Activated T-helper 9 cell treated with anti-CD3 and anti-CD28 coated beads, Interleukin-2, amount 50 U/mL, for 16 hours (primary cell): ENCODE measurements at regions not wholly inside any gene's neighbourhood (a gene's known extent, or its start where the extent isn't known, plus 50 kb on each side); places are given as distances from the start of the nearest gene placed in this dataset.
"Not testable (repeated sequence)": the region's sequence is repeated elsewhere in the genome, so short reads cannot be mapped to it uniquely, and the experiment has no call there.

Source experiments
- DNase-seq: peaks from one replicate; pipeline ENCODE4 v3.0.0-alpha.2; 2020; ENCODE audit warnings: low read depth

DNA sequence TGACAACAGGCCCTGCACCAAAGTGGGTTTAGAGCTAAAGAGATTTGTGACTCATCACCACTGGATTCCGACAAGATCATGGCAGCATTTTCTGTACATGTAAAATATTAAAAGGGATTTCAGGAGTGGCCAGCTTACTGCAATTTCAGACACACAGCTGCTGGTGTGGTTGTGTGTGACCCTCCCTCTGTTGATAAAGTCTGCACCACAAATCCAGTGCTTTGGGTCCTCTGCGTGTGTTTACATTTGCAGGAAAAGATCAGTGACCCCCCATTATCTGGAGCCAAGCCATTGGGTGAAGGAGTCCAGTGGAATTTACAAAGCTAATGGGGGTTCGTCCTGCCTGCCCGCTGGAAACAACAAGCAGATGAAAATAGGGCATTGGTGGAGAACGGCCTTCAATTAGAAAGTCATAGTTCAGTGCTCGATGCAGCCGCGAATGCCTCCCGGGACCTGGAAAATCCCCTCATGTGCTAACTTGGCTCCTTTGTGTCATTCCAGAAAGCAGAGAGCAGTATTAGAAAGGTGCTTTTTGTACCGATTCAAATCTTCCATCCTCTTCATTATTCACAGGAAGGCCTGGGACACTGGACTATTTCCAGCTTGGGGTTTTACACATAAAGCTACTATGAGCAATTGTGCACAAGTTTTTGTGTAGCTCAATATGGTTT is 188.5 kb upstream of the TMEM132C start:
- DNase-seq, result no peak

DNA sequence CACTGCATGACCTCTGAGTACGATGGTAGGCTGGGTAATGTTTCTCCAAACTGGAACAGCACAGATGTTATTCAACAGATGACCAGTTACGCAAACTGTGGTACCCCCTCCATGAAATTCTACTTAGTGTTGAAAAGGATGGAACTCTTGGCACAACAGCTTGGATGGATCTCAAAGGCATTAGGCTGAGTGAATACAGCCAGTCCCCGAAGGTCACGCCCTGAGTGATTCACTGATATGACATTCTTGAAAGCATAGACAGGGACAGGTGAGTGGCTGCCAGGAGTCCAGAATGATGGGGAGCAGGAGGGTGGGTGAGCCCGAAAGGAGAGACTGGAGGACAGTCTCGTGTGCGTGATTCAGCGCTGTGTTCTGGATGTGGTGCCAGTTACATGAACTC is 187.5 kb upstream of the TMEM132C start:
- DNase-seq, result no peak

DNA sequence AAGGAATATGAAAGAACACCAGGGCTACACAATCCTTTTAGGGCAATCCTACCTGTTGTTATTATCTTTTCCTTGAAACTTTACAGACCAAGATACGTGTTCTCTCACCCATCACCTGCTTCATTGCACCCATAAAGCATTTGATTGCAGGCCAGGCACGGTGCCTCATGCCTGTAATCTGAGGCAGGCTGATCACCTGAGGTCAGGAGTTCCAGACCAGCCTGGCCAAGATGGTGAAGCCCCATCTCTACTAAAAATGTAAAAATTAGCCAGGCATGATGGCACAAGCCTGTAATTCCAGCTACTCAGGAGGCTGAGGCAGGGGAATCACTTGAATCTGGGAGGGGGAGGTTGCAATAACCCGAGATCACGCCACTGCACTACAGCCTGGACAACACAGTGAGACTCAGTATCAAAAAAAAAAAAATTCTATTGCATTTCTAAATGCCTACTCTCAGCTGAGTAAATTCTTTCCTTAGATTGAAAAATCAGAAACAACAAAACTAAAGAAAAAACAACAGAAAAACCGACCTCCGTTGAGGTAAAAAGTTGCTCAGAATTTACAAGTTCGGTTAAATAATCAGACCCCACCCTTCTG is 183.7 kb upstream of the TMEM132C start:
- DNase-seq, result no peak

DNA sequence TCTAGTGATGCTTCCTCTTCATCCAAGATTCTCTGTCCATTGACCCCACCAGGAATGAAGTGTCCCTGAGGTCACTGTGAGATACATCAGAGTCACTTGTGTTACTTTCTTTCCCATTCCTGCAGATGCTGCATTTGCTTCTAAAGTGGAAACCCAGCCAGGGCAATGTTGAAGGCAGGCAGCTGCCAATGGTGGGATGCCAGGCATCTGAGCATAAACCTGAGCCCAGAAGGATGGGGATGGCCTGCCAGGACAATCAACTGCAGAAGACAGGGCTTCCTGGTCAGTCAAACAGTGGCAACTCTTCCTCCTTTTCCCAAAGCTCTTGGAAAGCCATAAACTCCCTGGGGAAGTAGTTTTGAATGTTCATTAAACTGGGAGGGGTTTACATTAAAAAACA is 178.0 kb upstream of the TMEM132C start:
- DNase-seq, result no peak

DNA sequence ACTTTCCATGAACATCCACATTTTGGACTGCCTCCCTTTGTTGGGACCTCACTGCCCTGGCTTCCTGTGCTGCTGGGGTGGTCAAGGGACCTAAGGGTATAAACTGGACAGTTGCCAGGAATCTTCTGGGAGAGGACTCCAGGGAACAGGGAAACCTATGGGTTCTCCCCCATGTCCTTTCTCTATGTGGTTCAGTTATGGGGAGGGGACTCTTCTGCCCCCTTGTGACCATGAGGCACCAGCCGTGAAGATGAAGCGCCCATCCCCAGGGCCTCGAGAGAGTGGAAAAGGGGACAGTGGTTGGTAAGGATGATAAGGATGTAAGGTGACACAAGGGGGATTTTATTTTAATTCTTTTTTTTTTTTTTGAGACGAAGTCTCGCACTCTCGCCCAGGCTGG is 177.0 kb upstream of the TMEM132C start:
- DNase-seq, result no peak

DNA sequence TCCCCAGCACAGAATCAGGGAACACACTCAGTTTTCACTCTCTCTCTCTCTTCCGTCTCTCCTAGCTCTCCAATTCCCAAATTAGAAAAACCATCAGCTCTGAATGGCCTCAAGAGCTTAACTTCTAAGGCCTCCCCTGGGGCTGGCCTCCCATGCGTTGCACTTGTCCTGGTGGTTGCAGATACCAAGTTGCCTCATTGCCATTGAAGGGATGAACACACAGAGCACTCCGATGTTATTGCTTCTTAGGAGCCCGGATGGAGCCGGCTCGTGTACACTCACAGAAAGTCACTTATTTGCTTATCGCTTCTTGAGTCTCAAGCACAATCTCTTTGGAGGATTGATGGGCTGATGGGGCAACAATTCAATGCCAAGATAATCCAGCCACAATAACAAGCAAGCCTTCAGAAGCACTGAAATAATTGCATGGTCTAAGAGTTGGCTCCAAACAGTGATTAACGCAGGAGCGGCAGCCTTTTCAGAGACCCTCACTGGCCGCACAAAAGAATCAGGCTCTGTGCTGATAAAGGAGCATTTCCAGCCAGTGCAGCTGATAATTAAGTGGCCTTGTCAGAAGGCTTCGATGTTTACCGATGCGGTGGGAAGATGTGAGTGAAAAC is 175.8 kb upstream of the TMEM132C start:
- no peak for DNase-seq

DNA sequence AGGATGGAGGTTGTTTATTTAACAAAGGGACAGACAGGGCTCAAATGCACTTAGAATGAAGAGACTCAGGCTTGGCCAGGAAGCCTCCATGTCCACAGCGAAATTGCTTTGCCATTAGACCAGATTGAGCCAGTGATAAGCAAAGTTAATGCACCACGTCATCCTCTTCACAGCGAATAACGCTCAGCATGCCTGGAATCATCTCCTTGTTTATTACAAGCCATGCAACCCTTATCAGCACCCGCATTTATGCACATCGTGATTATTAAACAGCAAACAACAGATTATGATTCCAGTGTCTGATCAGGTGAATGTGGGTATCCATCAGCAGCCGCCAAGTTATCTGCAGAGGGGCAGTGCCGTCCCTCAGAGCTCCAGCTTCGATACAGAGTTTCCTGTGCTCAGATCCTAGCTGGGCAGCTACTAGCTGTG is 175.0 kb upstream of the TMEM132C start:
- no peak for DNase-seq

DNA sequence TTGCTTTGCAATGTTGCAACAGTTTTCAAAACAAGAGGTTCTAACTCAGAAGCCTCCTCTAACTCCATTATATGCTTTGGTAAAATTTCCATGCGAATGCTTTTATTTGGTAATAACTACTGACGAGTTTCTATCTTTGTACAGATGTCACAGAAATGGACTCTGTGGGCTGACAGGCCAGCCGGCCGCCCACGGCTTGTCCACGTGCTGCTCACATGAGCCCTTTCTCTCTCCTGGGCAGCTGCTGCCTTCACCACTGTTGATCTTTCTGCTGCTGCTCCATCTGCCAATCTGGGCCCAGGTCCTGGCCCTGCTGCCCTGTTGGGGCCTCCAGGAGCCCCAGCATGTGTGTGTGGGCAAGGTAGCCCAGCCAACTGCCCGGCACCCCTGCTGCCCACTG is 168.2 kb upstream of the TMEM132C start:
- DNase-seq, result no peak

DNA sequence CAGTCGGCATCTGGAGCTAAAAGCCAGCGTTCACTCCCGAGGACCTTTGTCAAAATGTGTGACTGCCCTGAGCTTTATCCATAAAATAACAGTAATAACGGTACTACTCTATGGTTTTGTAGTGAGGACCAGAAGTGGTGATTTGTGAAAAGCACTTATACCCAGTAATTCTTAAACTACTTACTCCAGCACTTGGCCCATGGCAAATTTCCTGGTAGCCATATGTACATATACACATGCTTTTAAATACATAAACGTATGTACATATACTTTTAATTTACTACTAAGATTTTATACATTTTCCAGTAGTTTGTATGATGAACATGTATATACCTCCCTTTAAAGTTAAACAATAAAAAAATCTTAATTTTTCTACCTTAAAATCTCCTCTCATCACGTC is 163.8 kb upstream of the TMEM132C start:
- DNase-seq, result no peak

DNA sequence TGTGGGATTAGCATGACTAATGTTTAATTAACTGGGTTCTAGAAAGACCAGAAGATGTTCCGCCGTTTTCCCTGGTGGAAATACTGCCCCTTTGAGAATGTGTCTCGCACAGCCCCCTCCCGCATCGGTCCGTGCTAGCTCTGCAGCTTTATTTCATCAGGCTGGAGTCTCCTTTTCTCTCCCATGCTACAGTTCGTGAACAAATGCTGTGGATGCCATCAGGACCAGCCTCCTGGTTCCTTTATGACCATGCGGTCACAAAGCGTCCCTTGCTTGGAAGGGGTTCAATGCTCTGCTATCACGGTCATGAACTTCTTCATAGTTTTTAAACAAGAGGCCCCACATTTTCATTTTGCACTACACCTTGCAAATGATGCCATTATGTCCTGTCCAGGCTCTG is 157.7 kb upstream of the TMEM132C start:
- no peak for DNase-seq

DNA sequence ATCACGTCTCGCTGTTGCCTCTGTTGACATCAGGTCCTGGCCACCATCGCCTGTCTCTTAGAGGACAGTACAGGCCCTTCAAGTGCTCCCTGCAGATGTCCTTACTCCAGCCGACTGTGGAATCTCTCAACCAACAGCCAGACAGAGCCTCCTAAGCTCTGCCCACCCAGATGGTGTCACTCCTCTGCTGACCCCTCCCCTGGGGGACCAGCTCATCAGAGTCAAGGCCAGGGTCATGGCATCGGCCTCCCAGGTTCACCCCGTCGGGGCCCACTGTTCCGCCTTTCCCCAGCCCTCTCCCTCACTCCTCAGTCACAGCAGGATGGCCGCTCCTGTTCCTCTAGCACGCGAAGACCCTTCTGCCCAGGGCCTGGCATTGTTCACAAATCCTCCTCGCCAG is 157.3 kb upstream of the TMEM132C start:
- DNase-seq, result no peak

DNA sequence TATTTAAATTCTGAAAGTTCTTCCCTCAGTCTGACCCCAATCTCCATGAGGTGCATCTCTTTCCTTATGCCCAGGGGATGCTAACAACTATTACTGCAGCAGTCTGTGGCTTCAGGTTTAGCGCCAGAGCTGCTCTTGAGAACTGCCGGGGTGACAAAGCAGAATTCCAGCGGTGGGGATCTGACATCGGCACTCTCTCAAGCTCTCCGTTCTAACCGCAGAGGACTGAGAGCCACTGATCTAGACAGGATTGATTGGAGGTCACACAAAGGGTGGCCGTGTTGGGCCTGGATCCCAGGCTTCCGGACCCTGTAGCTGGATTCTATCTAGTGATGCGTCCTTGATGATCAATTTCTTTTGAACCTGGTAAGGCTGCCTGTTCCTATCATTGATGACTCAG is 155.6 kb upstream of the TMEM132C start:
- no peak for DNase-seq

DNA sequence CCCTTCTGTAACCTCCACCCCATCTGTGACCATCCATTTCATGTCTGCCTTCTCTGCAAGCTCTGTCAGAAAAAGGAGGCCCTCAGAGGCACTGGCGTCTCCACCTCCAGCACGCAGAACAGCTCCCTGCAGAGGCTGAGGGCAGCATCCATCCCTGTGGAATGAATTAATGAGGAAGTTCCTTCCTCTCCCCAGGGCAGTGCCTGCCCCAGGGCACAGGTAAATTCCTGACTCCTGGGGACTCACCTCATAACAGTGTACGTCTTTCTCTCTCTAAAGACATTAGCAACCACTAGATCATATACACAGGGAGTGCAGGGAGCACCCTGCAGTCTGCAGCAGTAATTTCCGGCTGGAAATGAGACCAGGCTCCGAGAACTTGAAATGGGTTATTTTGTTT is 155.0 kb upstream of the TMEM132C start:
- no peak for DNase-seq

DNA sequence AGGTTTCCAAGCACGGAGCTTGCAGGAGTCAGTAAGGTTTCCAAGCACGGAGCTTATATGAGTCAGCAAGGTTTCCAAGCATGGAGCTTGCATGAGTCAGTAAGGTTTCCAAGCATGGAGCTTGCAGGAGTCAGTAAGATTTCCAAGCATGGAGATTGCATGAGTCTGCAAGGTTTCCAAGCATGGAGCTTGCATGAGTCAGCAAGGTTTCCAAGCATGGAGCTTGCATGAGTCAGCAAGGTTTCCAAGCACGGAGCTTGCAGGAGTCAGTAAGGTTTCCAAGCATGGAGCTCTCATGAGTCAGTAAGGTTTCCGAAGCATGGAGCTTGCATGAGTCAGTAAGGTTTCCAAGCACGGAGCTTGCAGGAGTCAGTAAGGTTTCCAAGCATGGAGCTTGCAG is 153.7 kb upstream of the TMEM132C start:
- DNase-seq, result not testable (repeated sequence)

DNA sequence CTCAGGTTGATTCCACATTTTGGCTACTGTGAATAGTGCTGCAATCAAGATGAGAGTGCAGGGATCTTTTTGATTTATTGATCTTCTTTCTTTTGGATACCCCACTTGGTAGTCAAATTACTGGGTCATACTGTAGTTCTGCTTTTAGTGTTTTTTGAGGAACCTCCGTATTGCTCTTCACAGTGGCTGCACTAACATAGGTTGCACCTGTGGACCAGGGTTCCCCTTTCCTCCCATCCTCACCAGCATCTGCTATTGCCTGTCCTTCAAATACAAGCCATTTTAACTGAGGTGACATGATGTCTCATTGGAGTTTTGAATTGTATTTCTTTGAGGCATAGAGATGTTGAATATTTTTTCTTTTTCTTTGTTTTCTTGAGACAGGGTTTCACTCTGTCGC is 152.5 kb upstream of the TMEM132C start:
- no peak for DNase-seq

DNA sequence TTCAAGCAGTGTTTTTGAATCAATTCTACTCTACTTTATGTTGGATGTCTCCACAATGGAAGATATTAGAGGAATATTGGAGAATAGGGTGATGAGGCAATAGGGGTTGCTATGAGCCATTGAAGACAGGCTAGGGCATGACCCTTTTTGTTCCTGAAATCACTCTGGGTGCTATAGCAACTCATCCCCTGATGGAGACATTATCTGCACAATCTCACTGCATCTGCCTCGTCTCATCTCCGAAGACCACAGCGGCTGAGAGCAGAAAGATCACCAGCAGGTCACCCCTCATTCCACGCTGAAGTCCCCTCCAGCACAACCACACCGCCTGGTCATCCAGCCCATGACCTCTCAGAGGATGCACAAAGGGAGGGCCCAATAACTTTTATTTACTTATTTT is 150.4 kb upstream of the TMEM132C start:
- no peak for DNase-seq

DNA sequence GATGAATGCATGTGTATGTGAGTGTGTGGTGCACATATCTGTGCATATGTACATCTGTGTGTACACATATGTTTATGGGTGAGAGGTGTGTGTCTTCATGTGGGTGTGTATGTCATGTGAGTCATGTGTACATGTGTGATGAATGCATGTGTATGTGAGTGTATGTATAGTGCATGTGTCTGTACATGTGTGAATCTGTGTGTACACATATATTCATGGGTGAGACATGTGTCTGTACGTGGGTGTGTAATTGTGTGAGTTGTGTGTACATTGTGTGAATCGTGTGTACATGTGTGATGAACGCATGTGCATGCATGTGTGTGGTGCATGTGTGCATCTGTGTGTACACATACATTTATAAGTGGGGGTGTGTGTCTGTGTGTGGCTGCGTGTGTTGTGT is 146.9 kb upstream of the TMEM132C start:
- DNase-seq, result no peak

DNA sequence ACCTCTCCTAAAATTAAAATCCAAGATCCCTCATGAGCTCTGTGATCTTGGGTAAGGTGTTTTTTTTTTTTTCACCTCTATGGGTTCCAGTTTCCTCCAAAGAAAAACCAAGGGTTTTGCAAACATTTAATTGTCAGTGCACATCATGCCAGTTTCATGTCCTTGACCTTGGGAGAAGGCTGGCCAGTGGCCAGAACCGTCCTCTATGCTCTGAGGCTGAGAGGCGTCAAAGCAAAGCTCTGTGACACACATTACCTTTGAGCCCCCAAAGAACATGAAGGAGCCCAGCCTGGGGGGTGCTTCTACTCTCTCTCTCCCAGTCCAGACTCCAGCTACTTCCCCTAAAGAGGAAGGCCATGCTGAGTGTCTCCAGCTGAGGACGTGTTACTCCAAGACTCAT is 145.5 kb upstream of the TMEM132C start:
- DNase-seq, result no peak

DNA sequence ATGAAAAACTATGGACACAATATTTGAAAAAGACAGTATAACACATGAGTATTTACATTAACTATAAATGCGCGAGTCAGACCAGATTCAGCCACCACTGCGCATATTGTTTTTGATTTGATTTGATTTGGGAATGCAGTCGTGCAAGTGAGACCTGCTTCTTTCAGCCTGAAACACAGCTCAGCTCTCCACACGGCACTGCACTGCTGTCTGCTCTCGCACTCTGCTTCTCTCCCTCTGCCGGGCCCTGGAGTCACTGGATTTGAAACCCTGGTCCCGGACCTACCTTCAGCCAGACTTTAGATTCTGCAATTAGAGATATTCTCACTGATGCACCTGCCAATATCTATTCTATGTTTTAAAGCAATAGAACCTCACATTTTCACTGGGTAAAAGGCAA is 143.9 kb upstream of the TMEM132C start:
- no peak for DNase-seq

DNA sequence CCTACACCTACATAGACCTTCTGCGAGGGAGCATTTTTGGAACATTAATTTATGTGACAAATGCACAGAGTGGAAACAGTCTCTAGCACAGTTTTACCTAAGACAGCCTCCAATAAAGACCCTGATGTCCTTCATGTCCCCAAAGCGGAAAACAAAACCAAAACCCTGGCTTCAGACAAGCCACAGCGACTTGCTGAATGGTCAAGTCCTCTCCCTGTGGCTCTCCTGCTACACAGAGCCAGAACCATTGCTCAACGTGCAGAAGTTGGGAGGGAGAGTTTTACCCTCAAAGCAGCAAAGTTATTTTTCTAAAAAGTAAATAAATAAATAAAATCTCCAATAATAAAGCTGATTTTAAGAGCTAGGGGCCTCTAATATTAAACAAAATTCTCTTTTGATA is 135.0 kb upstream of the TMEM132C start:
- DNase-seq, result no peak

DNA sequence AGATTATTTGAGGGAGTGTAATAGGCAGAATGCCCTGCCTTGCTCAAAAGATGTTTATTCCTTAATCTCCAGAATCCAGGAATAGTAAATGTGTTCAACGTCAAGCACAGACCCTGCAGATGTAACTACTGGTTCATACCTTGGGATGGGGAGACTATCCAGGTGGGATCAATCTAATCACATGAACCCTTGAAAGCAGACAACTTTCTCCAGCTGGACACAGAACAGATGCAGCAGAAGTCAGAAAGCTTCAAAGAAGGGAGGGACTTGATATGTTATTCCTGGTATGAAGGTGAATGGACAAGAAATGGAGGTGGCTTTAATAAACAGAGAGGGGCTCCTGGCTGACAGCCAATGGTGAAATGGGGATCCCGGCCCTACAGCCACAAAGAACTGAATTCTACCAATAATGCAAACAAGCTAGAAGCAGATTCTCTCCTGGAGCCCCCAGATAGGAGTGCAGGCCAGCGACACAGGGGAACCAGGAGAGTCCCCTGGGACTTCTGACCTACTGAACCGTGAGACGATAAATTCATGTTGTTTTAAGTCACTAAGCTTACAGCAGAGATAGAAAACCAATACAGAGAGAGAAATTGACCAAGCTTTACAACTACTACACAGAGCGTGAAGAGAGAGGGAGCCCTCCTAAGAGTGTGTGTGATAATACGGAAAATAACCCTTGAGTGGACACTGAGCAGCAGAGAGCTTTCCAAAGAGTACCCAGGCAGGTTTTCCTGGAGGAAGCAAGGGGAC is 133.5 kb upstream of the TMEM132C start:
- no peak for DNase-seq

DNA sequence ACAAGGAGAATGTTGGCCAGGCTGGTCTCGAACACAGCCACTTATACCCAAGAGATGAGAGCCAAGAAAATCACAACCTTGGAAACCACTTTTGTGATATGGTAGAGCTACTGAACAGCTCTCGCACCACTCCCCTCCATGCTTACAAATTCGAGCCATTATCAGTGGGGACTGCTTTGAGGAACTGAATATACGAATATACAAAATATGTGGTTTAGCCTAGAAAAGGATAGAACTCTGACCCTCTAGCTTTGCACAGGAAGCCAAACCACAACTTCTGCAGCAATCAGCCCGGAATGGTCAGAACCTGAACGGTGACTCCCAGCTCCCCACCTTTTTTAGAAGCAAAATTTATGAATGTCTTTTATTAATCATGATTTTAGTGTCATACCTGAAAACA is 129.8 kb upstream of the TMEM132C start:
- DNase-seq, result no peak

DNA sequence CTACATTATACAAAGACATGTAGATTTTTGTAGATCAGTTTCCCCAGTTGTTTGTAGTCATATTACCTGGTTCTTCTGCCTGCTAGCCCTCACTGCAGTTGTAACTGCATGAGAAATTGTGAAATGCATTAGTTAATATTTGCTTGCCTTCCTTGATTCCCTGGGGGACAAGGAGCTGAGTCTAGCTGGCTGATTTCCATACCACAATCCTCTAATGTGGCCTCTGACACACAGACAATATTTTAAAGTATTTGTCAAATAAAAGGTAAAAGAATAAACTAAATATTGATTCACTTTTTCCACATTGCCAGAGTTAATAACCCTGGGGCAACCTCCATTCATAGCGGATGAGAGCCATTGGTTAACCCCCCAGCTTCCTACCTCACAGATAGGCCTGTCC is 128.8 kb upstream of the TMEM132C start:
- no peak for DNase-seq
